ENCODE measurements at regions not wholly inside any gene's neighbourhood (a gene's known extent, or its start where the extent isn't known, plus 50 kb on each side); places are given as distances from the start of the nearest gene placed in this dataset.
A peak's percentile ranks its signal among the peaks of the same experiment; 100 is the strongest.

- no peaks in the 10 kb centered on the region for H3K27me3 Mint-ChIP-seq
- H3K36me3 Mint-ChIP-seq: no peaks in the 10 kb centered on the region
- ATAC-seq (ENCODE audit: low read depth) (no peak), DNase-seq (ENCODE audit: low spot score in 2 of 2) (no peak)
- no peaks in the 10 kb centered on the region for H3K4me1 Mint-ChIP-seq
- no peak overlapping the region for H3K27ac Mint-ChIP-seq
- H3K4me3 Mint-ChIP-seq: no peak overlapping the region
- H3K9me3 Mint-ChIP-seq: no peaks in the 10 kb centered on the region
Observed at GRCh38 chr7:115709664-115710063, 320.9 kb downstream of the TFEC start.

GRCh38 chr7:115708013-115708341, 322.6 kb downstream of the TFEC start:
- H3K27me3 Mint-ChIP-seq: no peaks in the 10 kb centered on the region
- no peaks in the 10 kb centered on the region for H3K9me3 Mint-ChIP-seq
- H3K4me3 Mint-ChIP-seq: no peak overlapping the region
- no peak for ATAC-seq (ENCODE audit: low read depth)
- no peaks in the 10 kb centered on the region for H3K36me3 Mint-ChIP-seq
- H3K27ac Mint-ChIP-seq: no peak overlapping the region
- H3K4me1 Mint-ChIP-seq: no peaks in the 10 kb centered on the region
- DNase-seq (ENCODE audit: low spot score in 2 of 2): no peak

- DNase-seq (ENCODE audit: low spot score in 2 of 2): no peak
Observed at GRCh38 chr7:115707258-115708012, 323.1 kb downstream of the TFEC start.

DNA sequence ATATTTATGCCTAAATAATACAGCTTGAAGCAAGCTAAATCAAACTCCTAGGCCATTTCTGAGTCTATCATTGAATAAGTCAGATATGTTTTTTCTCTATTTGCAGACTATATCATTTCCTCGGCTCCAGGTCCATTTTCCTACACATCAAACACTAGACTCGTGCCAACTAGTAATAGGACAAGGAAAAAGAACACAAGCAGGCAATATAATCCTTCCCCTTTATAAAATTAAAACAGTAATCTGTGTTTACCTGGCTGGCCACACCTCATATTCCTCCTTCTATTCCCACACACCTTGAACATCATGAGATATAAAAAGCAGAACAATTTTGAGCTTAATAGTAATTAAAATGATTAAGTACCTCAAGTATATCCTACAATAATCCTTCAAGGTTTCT, 325.7 kb downstream of the TFEC start:
- H3K4me1 Mint-ChIP-seq: no peaks in the 10 kb centered on the region
- H3K9me3 Mint-ChIP-seq: no peaks in the 10 kb centered on the region
- no peaks in the 10 kb centered on the region for H3K36me3 Mint-ChIP-seq
- H3K4me3 Mint-ChIP-seq: no peak overlapping the region
- DNase-seq (ENCODE audit: low spot score in 2 of 2) (no peak), ATAC-seq (ENCODE audit: low read depth) (no peak)
- peaks cover 2% of the 10 kb centered on the region for H3K27me3 Mint-ChIP-seq
- no peak overlapping the region for H3K27ac Mint-ChIP-seq

More at GRCh38 chr7:115707258-115708012, 323.1 kb downstream of the TFEC start:
- Mint-ChIP-seq H3K27me3 (no peaks in the 10 kb centered on the region), H3K27ac (no peak overlapping the region), H3K36me3 (no peaks in the 10 kb centered on the region), H3K9me3 (no peaks in the 10 kb centered on the region), H3K4me1 (no peaks in the 10 kb centered on the region), H3K4me3 (no peak overlapping the region)
- ATAC-seq (ENCODE audit: low read depth): no peak

- Mint-ChIP-seq H3K9me3 (no peaks in the 10 kb centered on the region), H3K27me3 (peaks cover 2% of the 10 kb centered on the region), H3K36me3 (no peaks in the 10 kb centered on the region), H3K4me1 (no peaks in the 10 kb centered on the region), H3K4me3 (no peak overlapping the region), H3K27ac (no peak overlapping the region)
- DNase-seq (ENCODE audit: low spot score in 2 of 2) (no peak), ATAC-seq (ENCODE audit: low read depth) (no peak)
Observed at GRCh38 chr7:115701141-115701540, 329.4 kb downstream of the TFEC start.

- Mint-ChIP-seq H3K36me3 (no peaks in the 10 kb centered on the region), H3K27me3 (no peaks in the 10 kb centered on the region), H3K4me1 (peaks cover 6% of the 10 kb centered on the region), H3K27ac (no peak overlapping the region), H3K9me3 (peaks cover 2% of the 10 kb centered on the region), H3K4me3 (no peak overlapping the region)
- no peak for DNase-seq (ENCODE audit: low spot score in 2 of 2)
- no peak for ATAC-seq (ENCODE audit: low read depth)
Observed at GRCh38 chr7:115694424-115694823, 336.1 kb downstream of the TFEC start.

- no peaks in the 10 kb centered on the region for H3K36me3 Mint-ChIP-seq
- DNase-seq (ENCODE audit: low spot score in 2 of 2): no peak
- ATAC-seq (ENCODE audit: low read depth): peak; percentile 63
- peaks cover 6% of the 10 kb centered on the region for H3K4me1 Mint-ChIP-seq
- H3K4me3 Mint-ChIP-seq: no peak overlapping the region
- H3K9me3 Mint-ChIP-seq: peaks cover 2% of the 10 kb centered on the region
- no peak overlapping the region for H3K27ac Mint-ChIP-seq
- no peaks in the 10 kb centered on the region for H3K27me3 Mint-ChIP-seq
Observed at GRCh38 chr7:115693779-115694178, 336.8 kb downstream of the TFEC start.

- H3K4me3 Mint-ChIP-seq: no peak overlapping the region
- DNase-seq (ENCODE audit: low spot score in 2 of 2) (no peak), ATAC-seq (ENCODE audit: low read depth) (no peak)
- peaks cover 4% of the 10 kb centered on the region for H3K27me3 Mint-ChIP-seq
- no peak overlapping the region for H3K27ac Mint-ChIP-seq
- peaks cover 2% of the 10 kb centered on the region for H3K9me3 Mint-ChIP-seq
- no peaks in the 10 kb centered on the region for H3K36me3 Mint-ChIP-seq
- peaks cover 6% of the 10 kb centered on the region for H3K4me1 Mint-ChIP-seq
Observed at GRCh38 chr7:115689941-115690340, 340.6 kb downstream of the TFEC start.

GRCh38 chr7:115683093-115683492, 347.5 kb downstream of the TFEC start:
- no peaks in the 10 kb centered on the region for H3K36me3 Mint-ChIP-seq
- no peak overlapping the region for H3K27ac Mint-ChIP-seq
- H3K27me3 Mint-ChIP-seq: peaks cover 1% of the 10 kb centered on the region
- DNase-seq (ENCODE audit: low spot score in 2 of 2) (no peak), ATAC-seq (ENCODE audit: low read depth) (no peak)
- no peak overlapping the region for H3K4me3 Mint-ChIP-seq
- H3K9me3 Mint-ChIP-seq: no peaks in the 10 kb centered on the region
- no peaks in the 10 kb centered on the region for H3K4me1 Mint-ChIP-seq

DNA sequence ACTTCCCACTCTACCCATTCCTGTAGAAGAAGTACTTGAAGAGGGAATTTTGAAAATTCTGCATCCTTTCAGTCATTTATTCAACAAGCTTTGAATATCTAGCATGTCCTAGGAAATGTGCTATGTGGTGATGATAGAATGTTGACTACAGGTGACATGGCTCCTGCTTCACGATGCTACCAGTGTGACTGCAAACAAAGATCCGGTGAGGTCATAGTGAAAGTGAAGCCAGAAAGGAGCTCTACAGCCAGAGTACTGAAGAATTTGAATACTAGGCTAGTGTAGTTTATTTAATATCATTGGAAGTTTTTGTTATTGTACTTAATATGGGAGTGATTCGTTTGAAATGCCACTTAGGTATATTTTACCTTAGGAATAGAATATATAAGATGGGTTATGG, 348.1 kb downstream of the TFEC start:
- H3K27me3 Mint-ChIP-seq: peaks cover 1% of the 10 kb centered on the region
- H3K27ac Mint-ChIP-seq: no peak overlapping the region
- no peaks in the 10 kb centered on the region for H3K36me3 Mint-ChIP-seq
- DNase-seq (ENCODE audit: low spot score in 2 of 2): no peak
- H3K9me3 Mint-ChIP-seq: no peaks in the 10 kb centered on the region
- H3K4me3 Mint-ChIP-seq: no peak overlapping the region
- peak; percentile 24 for ATAC-seq (ENCODE audit: low read depth)
- H3K4me1 Mint-ChIP-seq: no peaks in the 10 kb centered on the region

- Mint-ChIP-seq H3K27me3 (peaks cover 1% of the 10 kb centered on the region), H3K4me3 (no peak overlapping the region), H3K36me3 (no peaks in the 10 kb centered on the region), H3K9me3 (no peaks in the 10 kb centered on the region), H3K4me1 (no peaks in the 10 kb centered on the region), H3K27ac (no peak overlapping the region)
- ATAC-seq (ENCODE audit: low read depth) (no peak), DNase-seq (ENCODE audit: low spot score in 2 of 2) (no peak)
Observed at GRCh38 chr7:115680921-115681320, 349.6 kb downstream of the TFEC start.

GRCh38 chr7:115679976-115680375, 350.6 kb downstream of the TFEC start:
- Mint-ChIP-seq H3K36me3 (no peaks in the 10 kb centered on the region), H3K27ac (no peak overlapping the region), H3K4me3 (no peak overlapping the region), H3K27me3 (peaks cover 1% of the 10 kb centered on the region), H3K9me3 (no peaks in the 10 kb centered on the region), H3K4me1 (no peaks in the 10 kb centered on the region)
- peak; percentile 47 for ATAC-seq (ENCODE audit: low read depth)
- DNase-seq (ENCODE audit: low spot score in 2 of 2): no peak

GRCh38 chr7:115679423-115679822, 351.1 kb downstream of the TFEC start:
- Mint-ChIP-seq H3K4me3 (no peak overlapping the region), H3K27me3 (peaks cover 1% of the 10 kb centered on the region), H3K27ac (no peak overlapping the region), H3K9me3 (no peaks in the 10 kb centered on the region), H3K36me3 (no peaks in the 10 kb centered on the region), H3K4me1 (no peaks in the 10 kb centered on the region)
- ATAC-seq (ENCODE audit: low read depth) (no peak), DNase-seq (ENCODE audit: low spot score in 2 of 2) (no peak)

DNA sequence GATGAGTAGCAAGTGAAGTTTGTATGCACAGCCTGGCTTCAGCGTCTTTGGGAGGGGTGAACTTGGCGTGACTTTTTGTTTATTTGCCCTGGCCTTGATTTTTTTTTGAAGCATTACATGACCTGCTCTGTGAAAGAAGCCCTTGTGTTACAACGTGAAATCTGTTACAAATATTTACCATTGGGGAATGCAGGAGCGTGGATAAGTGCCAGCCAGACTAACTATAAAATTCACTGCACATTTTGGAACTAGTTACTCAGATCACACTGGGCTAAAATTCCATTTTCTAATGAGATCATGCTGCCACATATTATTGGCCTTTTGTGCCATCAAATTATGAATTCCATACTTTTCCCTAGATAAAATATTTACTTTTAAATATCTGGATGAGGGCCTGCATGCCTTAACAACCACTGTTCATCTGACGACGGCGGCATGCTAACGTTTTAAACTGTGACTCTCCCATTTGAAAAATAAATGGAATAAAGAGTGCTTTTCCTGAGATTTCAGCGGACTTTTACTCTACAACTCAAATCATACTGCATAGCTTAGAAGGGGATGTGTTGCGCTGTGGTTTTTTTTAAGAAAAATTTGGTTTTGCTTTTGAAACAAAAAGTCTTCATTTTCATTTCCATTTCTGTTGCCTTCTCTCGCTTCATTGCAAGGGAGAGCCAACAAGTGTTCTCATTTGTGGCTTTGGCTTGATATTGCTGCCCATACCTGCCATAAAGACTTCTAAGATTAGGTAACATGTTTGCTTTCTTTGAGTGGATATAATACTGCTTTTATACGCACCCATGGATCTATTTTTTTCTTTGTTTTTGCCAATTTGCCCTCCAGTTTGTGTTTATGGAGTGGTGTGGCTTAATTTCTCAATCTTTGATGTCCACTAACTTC, 352.2 kb downstream of the TFEC start:
- Mint-ChIP-seq H3K9me3 (no peaks in the 10 kb centered on the region), H3K36me3 (no peaks in the 10 kb centered on the region), H3K4me3 (no peak overlapping the region), H3K27ac (no peak overlapping the region), H3K27me3 (peaks cover 1% of the 10 kb centered on the region), H3K4me1 (no peaks in the 10 kb centered on the region)
- ATAC-seq (ENCODE audit: low read depth) (no peak), DNase-seq (ENCODE audit: low spot score in 2 of 2) (no peak)

Data from memory B cell (primary cell).